Astrocyte (in vitro differentiated cells and primary cell): ENCODE measurements at regions not wholly inside any gene's neighbourhood (a gene's known extent, or its start where the extent isn't known, plus 50 kb on each side); places are given as distances from the start of the nearest gene placed in this dataset.

ENCODE experiments used
- DNase-seq: peaks from one replicate; pipeline ENCODE4 v3.0.0-alpha.2; 2010; ENCODE audit warnings: low read depth
- FAIRE-seq: peaks from 2 replicates; lab custom pipeline; 2011; peaks lifted over from hg19 to GRCh38; lab: Jason Lieb, UNC
- H2AFZ ChIP-seq: 2 replicates; pipeline ENCODE4 v1.6.0; 2012; ENCODE audit warnings: low read depth, low read length, inconsistent platforms
- H3K27ac ChIP-seq: 2 replicates; pipeline ENCODE4 v1.5.1; 2011; ENCODE audit warnings: low read depth, low read length, inconsistent platforms
- H3K27me3 ChIP-seq: 2 replicates; pipeline ENCODE4 v1.6.0; 2011; ENCODE audit warnings: low read length, inconsistent platforms; ENCODE audit not compliant: insufficient read depth
- H3K36me3 ChIP-seq: 2 replicates; pipeline ENCODE4 v1.5.1; 2011; ENCODE audit warnings: low read length, inconsistent platforms; ENCODE audit not compliant: insufficient read depth
- H3K4me1 ChIP-seq: 2 replicates; pipeline ENCODE4 v1.5.1; 2011; ENCODE audit warnings: low read length, inconsistent platforms; ENCODE audit not compliant: insufficient read depth
- H3K4me2 ChIP-seq: 2 replicates; pipeline ENCODE4 v1.6.0; 2012; ENCODE audit warnings: low read length, inconsistent platforms
- H3K4me3 ChIP-seq: 2 replicates; pipeline ENCODE4 v1.5.1; 2011; ENCODE audit warnings: low read depth, mild to moderate bottlenecking, low read length, inconsistent platforms; ENCODE audit not compliant: insufficient read depth
- H3K79me2 ChIP-seq: 2 replicates; pipeline ENCODE4 v1.6.0; 2012; ENCODE audit warnings: mild to moderate bottlenecking, low read length, inconsistent platforms; ENCODE audit not compliant: insufficient read depth
- H3K9ac ChIP-seq: 2 replicates; pipeline ENCODE4 v1.6.0; 2012; ENCODE audit warnings: mild to moderate bottlenecking, low read length, inconsistent platforms
- H3K9me3 ChIP-seq: 2 replicates; pipeline ENCODE4 v1.5.1; 2012; ENCODE audit warnings: low read depth, mild to moderate bottlenecking, low read length, inconsistent platforms; ENCODE audit not compliant: insufficient read depth
- H4K20me1 ChIP-seq: 2 replicates; pipeline ENCODE4 v1.6.0; 2012; ENCODE audit warnings: low read length, inconsistent platforms; ENCODE audit not compliant: insufficient read depth
- H3K27ac Mint-ChIP-seq: one replicate; pipeline ENCODE4 v1.8.0; 2021; ENCODE audit warnings: mild to moderate bottlenecking, mixed read lengths; ENCODE audit not compliant: unreplicated experiment
- H3K27me3 Mint-ChIP-seq: one replicate; pipeline ENCODE4 v1.8.0; 2021; ENCODE audit warnings: low read depth, mixed read lengths; ENCODE audit not compliant: unreplicated experiment
- H3K36me3 Mint-ChIP-seq: one replicate; pipeline ENCODE4 v1.8.0; 2021; ENCODE audit warnings: low read depth, mixed read lengths; ENCODE audit not compliant: unreplicated experiment
- H3K4me1 Mint-ChIP-seq: one replicate; pipeline ENCODE4 v1.8.0; 2021; ENCODE audit warnings: low read depth, mixed read lengths; ENCODE audit not compliant: unreplicated experiment
- H3K4me3 Mint-ChIP-seq: one replicate; pipeline ENCODE4 v1.8.0; 2021; ENCODE audit warnings: mild to moderate bottlenecking, moderate library complexity, mixed read lengths; ENCODE audit not compliant: unreplicated experiment
- H3K9me3 Mint-ChIP-seq: one replicate; pipeline ENCODE4 v1.8.0; 2021; ENCODE audit warnings: mild to moderate bottlenecking, mixed read lengths; ENCODE audit not compliant: unreplicated experiment
- CTCF ChIP-seq: IDR thresholded peaks from 2 replicates; pipeline ENCODE4 v1.5.1; 2011; ENCODE audit warnings: low read depth, mild to moderate bottlenecking, inconsistent platforms, low read length, moderate library complexity; ENCODE audit not compliant: insufficient read depth
- EZH2 ChIP-seq: IDR thresholded peaks from 2 replicates; pipeline ENCODE4 v1.6.1; 2012; ENCODE audit warnings: mild to moderate bottlenecking, low read length, inconsistent platforms; ENCODE audit not compliant: insufficient read depth

- Mint-ChIP-seq H3K27ac (no peak overlapping the region), H3K27me3 (peaks cover 17% of the 10 kb centered on the region)
These were observed 109.4 kb upstream of the TBCA start for GRCh38 chr5:77885519-77885918.

GRCh38 chr5:77882670-77883257 lies 106.6 kb upstream of the TBCA start:
- Mint-ChIP-seq H3K27me3 (peaks cover 17% of the 10 kb centered on the region), H3K27ac (no peak overlapping the region), H3K9me3 (peaks cover 2% of the 10 kb centered on the region), H3K4me1 (peaks cover 9% of the 10 kb centered on the region), H3K36me3 (no peaks in the 10 kb centered on the region), H3K4me3 (no peak overlapping the region)
- H3K9ac ChIP-seq: no peak overlapping the region
- no peaks in the 10 kb centered on the region for H3K79me2 ChIP-seq
- no peak overlapping the region for H3K27ac ChIP-seq
- H3K27me3 ChIP-seq: peaks cover 3% of the 10 kb centered on the region
- H4K20me1 ChIP-seq: no peaks in the 10 kb centered on the region
- peaks cover 6% of the 10 kb centered on the region for H3K4me1 ChIP-seq
- TF ChIP-seq EZH2 (no peak), CTCF (no peak)
- H3K4me3 ChIP-seq: no peak overlapping the region
- H3K4me2 ChIP-seq: peak overlapping the region; percentile 12
- H2AFZ ChIP-seq: no peak overlapping the region
- FAIRE-seq (no peak), DNase-seq (peak; percentile 59)
- H3K36me3 ChIP-seq: no peaks in the 10 kb centered on the region
- H3K9me3 ChIP-seq: no peaks in the 10 kb centered on the region

More at GRCh38 chr5:77885519-77885918, 109.4 kb upstream of the TBCA start:
- peaks cover 7% of the 10 kb centered on the region for H3K4me1 Mint-ChIP-seq
- H3K36me3 Mint-ChIP-seq: no peaks in the 10 kb centered on the region
- Histone ChIP-seq H3K27me3 (peaks cover 3% of the 10 kb centered on the region), H3K9me3 (no peaks in the 10 kb centered on the region), H3K4me2 (no peak overlapping the region), H3K36me3 (no peaks in the 10 kb centered on the region), H3K4me1 (no peaks in the 10 kb centered on the region), H3K79me2 (no peaks in the 10 kb centered on the region), H3K9ac (no peak overlapping the region), H3K4me3 (no peak overlapping the region), H2AFZ (no peak overlapping the region), H4K20me1 (no peaks in the 10 kb centered on the region), H3K27ac (no peak overlapping the region)
- H3K9me3 Mint-ChIP-seq: peaks cover 2% of the 10 kb centered on the region
- no peak overlapping the region for H3K4me3 Mint-ChIP-seq
- no peak for DNase-seq
- no peak for FAIRE-seq
- TF ChIP-seq EZH2: no peak
- TF ChIP-seq CTCF: no peak

- Histone ChIP-seq H3K36me3 (no peaks in the 10 kb centered on the region), H3K4me2 (no peak overlapping the region), H4K20me1 (no peaks in the 10 kb centered on the region), H3K9me3 (no peaks in the 10 kb centered on the region), H3K27ac (no peak overlapping the region), H3K9ac (no peak overlapping the region), H2AFZ (no peak overlapping the region), H3K4me1 (peaks cover 6% of the 10 kb centered on the region), H3K27me3 (peaks cover 3% of the 10 kb centered on the region), H3K79me2 (no peaks in the 10 kb centered on the region), H3K4me3 (no peak overlapping the region)
- Mint-ChIP-seq H3K9me3 (peaks cover 2% of the 10 kb centered on the region), H3K4me1 (peaks cover 9% of the 10 kb centered on the region), H3K27ac (no peak overlapping the region), H3K36me3 (no peaks in the 10 kb centered on the region), H3K4me3 (no peak overlapping the region), H3K27me3 (peaks cover 22% of the 10 kb centered on the region)
- no peak for TF ChIP-seq EZH2
- TF ChIP-seq CTCF: no peak
- DNase-seq (no peak), FAIRE-seq (no peak)
These were observed 105.4 kb upstream of the TBCA start for GRCh38 chr5:77881528-77881927.
